Erythroblast (primary cell): ENCODE measurements at regions not wholly inside any gene's neighbourhood (a gene's known extent, or its start where the extent isn't known, plus 50 kb on each side); places are given as distances from the start of the nearest gene placed in this dataset.

Experiments used
- GATA1 ChIP-seq: IDR thresholded peaks from 2 replicates; pipeline ENCODE4 v1.6.1; 2011; ENCODE audit warnings: low read depth, mild to moderate bottlenecking, control low read depth, low read length, moderate library complexity
- POLR2A ChIP-seq: IDR thresholded peaks from 2 replicates; pipeline ENCODE4 v1.6.1; 2011; ENCODE audit warnings: mild to moderate bottlenecking, low read length

DNA sequence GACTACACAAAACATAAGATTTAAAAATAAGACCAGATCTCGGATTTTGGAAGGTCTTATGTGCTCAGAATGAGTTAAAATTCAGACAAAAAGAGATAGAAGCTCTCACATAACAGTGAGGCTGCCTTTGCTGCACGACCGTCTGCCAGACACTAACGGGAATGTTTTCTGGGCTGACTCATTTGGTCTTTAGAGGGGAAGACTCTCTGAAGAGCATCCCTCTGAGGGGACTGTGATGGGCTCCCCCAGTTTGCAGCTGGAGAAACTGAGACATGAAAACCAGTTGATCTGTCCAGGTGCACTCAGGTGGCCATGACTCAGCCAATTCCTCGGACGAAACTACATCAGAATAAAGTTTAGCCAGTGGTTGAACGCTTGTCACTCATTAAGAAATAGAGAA, 153.9 kb downstream of the RNASET2 start:
- no peak for TF ChIP-seq POLR2A
- no peak for TF ChIP-seq GATA1
